Neural crest cell (in vitro differentiated cells): ENCODE measurements at regions not wholly inside any gene's neighbourhood (a gene's known extent, or its start where the extent isn't known, plus 50 kb on each side); places are given as distances from the start of the nearest gene placed in this dataset.

Experiments used
- DNase-seq: peaks from one replicate; pipeline ENCODE4 v3.0.0; 2021; ENCODE audit warnings: low read depth, mixed read lengths, low spot score
- H3K27ac Mint-ChIP-seq: one replicate; pipeline ENCODE4 v1.8.0; 2021; ENCODE audit warnings: mild to moderate bottlenecking, mixed read lengths; ENCODE audit not compliant: unreplicated experiment
- H3K27me3 Mint-ChIP-seq: 2 replicates; pipeline ENCODE4 v1.8.0; 2021; ENCODE audit warnings: low read depth, mild to moderate bottlenecking, mixed read lengths
- H3K36me3 Mint-ChIP-seq: 2 replicates; pipeline ENCODE4 v1.8.0; 2021; ENCODE audit warnings: low read depth, mild to moderate bottlenecking, mixed read lengths
- H3K4me1 Mint-ChIP-seq: 2 replicates; pipeline ENCODE4 v1.8.0; 2021; ENCODE audit warnings: mixed read lengths
- H3K4me3 Mint-ChIP-seq: one replicate; pipeline ENCODE4 v1.8.0; 2021; ENCODE audit warnings: mild to moderate bottlenecking, mixed read lengths
- H3K9me3 Mint-ChIP-seq: 2 replicates; pipeline ENCODE4 v1.8.0; 2021; ENCODE audit warnings: mixed read lengths
- TF ChIP-seq, protein P1 (sequence below): fragments of 200-600 bp; sonication (generic); conservative IDR thresholded peaks from 2 replicates; pipeline ENCODE4 v1.5.0; 2021; ENCODE audit warnings: antibody characterized with exemption, mild to moderate bottlenecking

DNA sequence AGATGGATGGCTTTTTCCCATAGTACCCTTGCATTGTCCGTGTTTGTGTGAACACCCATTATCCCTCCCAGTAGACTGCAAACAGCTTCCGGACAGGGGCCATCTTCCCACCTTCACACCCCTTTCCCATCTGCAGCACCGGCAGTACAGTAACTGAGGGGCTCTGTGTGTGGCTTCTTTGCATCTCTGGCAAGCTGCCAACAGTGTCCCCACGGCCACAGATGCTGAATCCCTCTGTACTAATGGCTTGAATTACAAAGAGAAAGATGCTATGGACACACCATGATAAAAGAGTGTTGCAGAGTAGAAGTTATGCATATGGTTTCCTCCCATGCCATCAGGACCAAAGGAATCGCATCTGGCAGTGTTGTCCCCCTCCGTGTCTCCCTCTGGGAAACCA lies 101.1 kb upstream of the CDYL start:
- Mint-ChIP-seq H3K4me3 (no peak overlapping the region), H3K9me3 (no peaks in the 10 kb centered on the region), H3K36me3 (no peaks in the 10 kb centered on the region), H3K4me1 (peaks cover 8% of the 10 kb centered on the region), H3K27me3 (no peaks in the 10 kb centered on the region), H3K27ac (no peak overlapping the region)
- DNase-seq = no peak
- TF ChIP-seq, protein P1, sequence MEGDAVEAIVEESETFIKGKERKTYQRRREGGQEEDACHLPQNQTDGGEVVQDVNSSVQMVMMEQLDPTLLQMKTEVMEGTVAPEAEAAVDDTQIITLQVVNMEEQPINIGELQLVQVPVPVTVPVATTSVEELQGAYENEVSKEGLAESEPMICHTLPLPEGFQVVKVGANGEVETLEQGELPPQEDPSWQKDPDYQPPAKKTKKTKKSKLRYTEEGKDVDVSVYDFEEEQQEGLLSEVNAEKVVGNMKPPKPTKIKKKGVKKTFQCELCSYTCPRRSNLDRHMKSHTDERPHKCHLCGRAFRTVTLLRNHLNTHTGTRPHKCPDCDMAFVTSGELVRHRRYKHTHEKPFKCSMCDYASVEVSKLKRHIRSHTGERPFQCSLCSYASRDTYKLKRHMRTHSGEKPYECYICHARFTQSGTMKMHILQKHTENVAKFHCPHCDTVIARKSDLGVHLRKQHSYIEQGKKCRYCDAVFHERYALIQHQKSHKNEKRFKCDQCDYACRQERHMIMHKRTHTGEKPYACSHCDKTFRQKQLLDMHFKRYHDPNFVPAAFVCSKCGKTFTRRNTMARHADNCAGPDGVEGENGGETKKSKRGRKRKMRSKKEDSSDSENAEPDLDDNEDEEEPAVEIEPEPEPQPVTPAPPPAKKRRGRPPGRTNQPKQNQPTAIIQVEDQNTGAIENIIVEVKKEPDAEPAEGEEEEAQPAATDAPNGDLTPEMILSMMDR = no peak

DNA sequence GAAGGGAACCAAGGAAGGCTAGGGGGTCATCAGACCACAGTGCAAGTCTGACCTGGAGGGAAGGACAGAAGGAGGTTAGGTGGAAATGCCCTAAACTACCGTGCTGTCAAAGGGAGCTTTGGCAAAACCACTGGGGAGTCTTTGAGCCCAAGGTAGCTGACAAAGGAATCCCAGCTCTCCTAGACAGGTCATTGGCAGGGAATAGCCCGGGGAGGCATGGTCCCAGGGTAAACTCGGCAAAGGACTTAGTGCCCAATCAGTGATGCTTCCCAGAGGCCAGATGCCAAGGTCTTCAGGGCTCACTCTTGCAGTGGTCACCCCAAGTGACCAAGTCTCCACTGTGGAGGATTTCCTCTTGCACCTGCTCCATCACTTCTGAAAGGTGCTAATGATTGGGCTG lies 102.3 kb upstream of the CDYL start:
- TF ChIP-seq, protein P1 = no peak
- Mint-ChIP-seq H3K36me3 (no peaks in the 10 kb centered on the region), H3K4me1 (peaks cover 11% of the 10 kb centered on the region), H3K4me3 (no peak overlapping the region), H3K27ac (no peak overlapping the region), H3K27me3 (no peaks in the 10 kb centered on the region), H3K9me3 (no peaks in the 10 kb centered on the region)
- DNase-seq = no peak

DNA sequence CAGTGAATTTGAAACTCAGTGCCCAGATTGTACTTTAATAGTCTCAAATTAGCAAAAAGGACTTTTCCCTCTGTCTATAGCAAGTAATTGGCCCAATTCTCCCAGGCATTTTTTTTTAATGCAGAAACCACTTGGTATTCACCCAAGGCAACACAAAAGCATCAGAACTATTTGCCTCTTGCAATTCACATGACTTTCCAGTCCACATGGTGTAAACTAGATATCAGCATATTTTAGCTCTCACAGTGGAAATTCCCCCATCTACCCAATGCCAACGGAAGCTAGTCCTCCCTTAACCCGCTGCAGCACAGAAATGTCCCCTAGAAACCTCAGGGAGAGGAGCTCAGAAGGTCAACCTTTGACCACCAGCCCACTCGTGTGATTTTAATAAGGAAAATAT lies 103.4 kb upstream of the CDYL start:
- H3K27ac Mint-ChIP-seq = no peak overlapping the region
- H3K36me3 Mint-ChIP-seq = no peaks in the 10 kb centered on the region
- peaks cover 22% of the 10 kb centered on the region for H3K4me1 Mint-ChIP-seq
- DNase-seq = no peak
- H3K27me3 Mint-ChIP-seq = no peaks in the 10 kb centered on the region
- TF ChIP-seq, protein P1 = no peak
- no peaks in the 10 kb centered on the region for H3K9me3 Mint-ChIP-seq
- no peak overlapping the region for H3K4me3 Mint-ChIP-seq

DNA sequence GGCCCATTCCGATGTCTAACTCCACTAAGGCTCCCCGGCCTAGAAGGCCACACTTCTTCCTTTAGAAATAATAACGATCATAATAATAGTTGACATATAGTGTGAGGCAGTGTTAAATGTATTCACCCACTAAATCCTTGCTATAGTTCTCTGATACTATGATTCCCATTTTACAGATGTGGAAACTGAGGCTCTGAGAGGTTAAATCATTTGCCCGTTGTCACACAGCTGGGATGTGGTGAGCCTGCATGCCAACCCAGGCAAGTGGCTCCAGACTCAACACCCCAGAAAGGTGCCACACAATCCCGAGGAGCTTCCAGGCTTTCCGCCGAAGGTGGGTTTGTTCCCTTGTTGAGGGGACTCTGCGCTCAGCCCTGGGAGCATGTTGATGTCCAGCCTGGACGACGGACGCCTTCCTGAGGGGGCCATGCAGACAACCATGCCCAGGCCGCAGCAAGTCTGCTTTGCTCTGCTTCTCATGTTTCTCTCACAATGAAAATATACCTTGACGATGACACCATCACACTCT lies 104.6 kb upstream of the CDYL start:
- H3K4me3 Mint-ChIP-seq = no peak overlapping the region
- no peaks in the 10 kb centered on the region for H3K27me3 Mint-ChIP-seq
- peaks cover 24% of the 10 kb centered on the region for H3K4me1 Mint-ChIP-seq
- no peaks in the 10 kb centered on the region for H3K9me3 Mint-ChIP-seq
- DNase-seq = no peak
- TF ChIP-seq, protein P1 = no peak
- no peak overlapping the region for H3K27ac Mint-ChIP-seq
- no peaks in the 10 kb centered on the region for H3K36me3 Mint-ChIP-seq

DNA sequence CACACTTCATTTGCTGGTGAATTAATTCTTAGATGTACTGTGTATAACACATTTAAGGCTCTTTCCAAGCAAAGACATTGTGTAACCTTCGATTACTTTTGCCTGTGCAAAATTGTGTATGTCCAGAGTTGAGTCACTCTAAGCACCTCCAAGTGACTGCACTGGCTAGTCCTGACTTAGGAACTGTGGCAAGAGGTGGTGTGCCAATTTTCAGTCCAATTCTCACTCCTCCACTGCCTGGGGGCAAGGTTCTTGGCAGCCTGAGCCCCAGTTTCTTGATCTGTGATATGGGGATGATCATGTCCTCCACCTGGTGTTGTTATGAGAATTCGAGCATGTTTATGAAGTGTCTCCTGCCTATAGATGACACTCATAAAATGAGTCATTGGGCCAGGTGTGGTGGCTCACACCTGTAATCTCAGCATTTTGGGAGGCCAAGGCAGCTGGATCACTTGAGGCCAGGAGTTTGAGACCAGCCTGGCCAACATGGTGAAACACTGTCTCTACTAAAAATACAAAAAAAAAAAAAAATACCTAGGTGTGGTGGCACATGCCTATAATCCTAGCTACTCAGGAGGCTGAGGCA lies 105.3 kb upstream of the CDYL start:
- Mint-ChIP-seq H3K36me3 (no peaks in the 10 kb centered on the region), H3K4me3 (no peak overlapping the region), H3K4me1 (peaks cover 24% of the 10 kb centered on the region), H3K9me3 (no peaks in the 10 kb centered on the region), H3K27ac (no peak overlapping the region), H3K27me3 (no peaks in the 10 kb centered on the region)
- TF ChIP-seq, protein P1 = no peak
- no peak for DNase-seq
